BLaER1 treated with 17β-estradiol and CSF1 and Interleukin-3, amounts not matched to agents 10 nM and 100 nM (cell line): ENCODE measurements at regions not wholly inside any gene's neighbourhood (a gene's known extent, or its start where the extent isn't known, plus 50 kb on each side); places are given as distances from the start of the nearest gene placed in this dataset.
A peak's percentile ranks its signal among the peaks of the same experiment; 100 is the strongest.

Experiments used
- H3K27ac ChIP-seq, 11 experiments: shearing (Covaris generic); formaldehyde crosslinking; 2 replicates each; pipeline ENCODE4 v1.8.1; 2022
- H3K27me3 ChIP-seq, 11 experiments: shearing (Covaris generic); formaldehyde crosslinking; 2 replicates each; pipeline ENCODE4 v1.8.1; 2022
- H3K36me3 ChIP-seq, 11 experiments: shearing (Covaris generic); formaldehyde crosslinking; 2 replicates each; pipeline ENCODE4 v1.8.1; 2022
- H3K4me1 ChIP-seq, 10 experiments: shearing (Covaris generic); formaldehyde crosslinking; 2 replicates each; pipeline ENCODE4 v1.8.1; 2022
- H3K4me2 ChIP-seq, 11 experiments: shearing (Covaris generic); formaldehyde crosslinking; 2 replicates each; pipeline ENCODE4 v1.8.1; 2022
- H3K4me3 ChIP-seq, 10 experiments: shearing (Covaris generic); formaldehyde crosslinking; 2 replicates each; pipeline ENCODE4 v1.8.1; 2022
- H3K9ac ChIP-seq, 11 experiments: shearing (Covaris generic); formaldehyde crosslinking; 2 replicates each; pipeline ENCODE4 v1.8.1; 2022
- H3K9me3 ChIP-seq, 11 experiments: shearing (Covaris generic); formaldehyde crosslinking; replicated peaks in 1 of 11; 2 replicates each; pipeline ENCODE4 v1.8.1; 2022
- H4K20me1 ChIP-seq, 11 experiments: shearing (Covaris generic); formaldehyde crosslinking; 2 replicates each; pipeline ENCODE4 v1.8.1; 2022
- Cebpa-rat ChIP-seq, 11 experiments: shearing (Covaris generic); IDR thresholded peaks; 2 replicates each; pipeline ENCODE4 v1.8.1; 2022

- H3K4me2 ChIP-seq: no peak overlapping the region
- peaks cover 0 to 13% (median 11%) of the 10 kb centered on the region in 10 experiments; a peak in 12 of 20 replicates for H3K4me1 ChIP-seq
- no peak overlapping the region for H3K27ac ChIP-seq
- no peaks in the 10 kb centered on the region for H3K36me3 ChIP-seq
- no peaks in the 10 kb centered on the region for H4K20me1 ChIP-seq
- H3K9me3 ChIP-seq: no peaks in the 10 kb centered on the region
- no peak for TF ChIP-seq Cebpa-rat (IDR thresholded peaks at IDR 0.05)
- no peak overlapping the region for H3K4me3 ChIP-seq
- H3K27me3 ChIP-seq: no peaks in the 10 kb centered on the region; a peak in 1 of 22 replicates
- H3K9ac ChIP-seq: no peak overlapping the region
Observed at GRCh38 chr4:24230955-24231354, 341.1 kb upstream of the PPARGC1A start.

GRCh38 chr4:24229978-24230377 lies 340.1 kb upstream of the PPARGC1A start:
- no peak overlapping the region for H3K27ac ChIP-seq
- H3K27me3 ChIP-seq: no peaks in the 10 kb centered on the region; a peak in 1 of 22 replicates
- H4K20me1 ChIP-seq: no peaks in the 10 kb centered on the region
- TF ChIP-seq Cebpa-rat (IDR thresholded peaks at IDR 0.05): no peak
- no peak overlapping the region for H3K4me2 ChIP-seq
- H3K4me1 ChIP-seq: peaks cover 0 to 15% (median 11%) of the 10 kb centered on the region in 10 experiments; a peak in 12 of 20 replicates
- no peaks in the 10 kb centered on the region for H3K9me3 ChIP-seq
- no peak overlapping the region for H3K9ac ChIP-seq
- no peak overlapping the region for H3K4me3 ChIP-seq
- no peaks in the 10 kb centered on the region for H3K36me3 ChIP-seq

GRCh38 chr4:24228692-24229091 lies 338.8 kb upstream of the PPARGC1A start:
- no peak overlapping the region for H3K27ac ChIP-seq
- H3K4me3 ChIP-seq: no peak overlapping the region
- peaks cover 0 to 15% (median 11%) of the 10 kb centered on the region in 10 experiments; a peak in 12 of 20 replicates for H3K4me1 ChIP-seq
- no peak overlapping the region for H3K4me2 ChIP-seq
- no peaks in the 10 kb centered on the region for H3K9me3 ChIP-seq
- no peaks in the 10 kb centered on the region; a peak in 1 of 22 replicates for H3K27me3 ChIP-seq
- TF ChIP-seq Cebpa-rat (IDR thresholded peaks at IDR 0.05): no peak
- H3K36me3 ChIP-seq: no peaks in the 10 kb centered on the region
- H3K9ac ChIP-seq: no peak overlapping the region
- no peaks in the 10 kb centered on the region for H4K20me1 ChIP-seq

- no peak overlapping the region for H3K9ac ChIP-seq
- no peak overlapping the region for H3K4me3 ChIP-seq
- H3K27ac ChIP-seq: no peak overlapping the region
Observed at GRCh38 chr4:24226667-24227066, 336.8 kb upstream of the PPARGC1A start.

GRCh38 chr4:24226023-24226422 lies 336.2 kb upstream of the PPARGC1A start:
- no peak for TF ChIP-seq Cebpa-rat (IDR thresholded peaks at IDR 0.05)
- Histone ChIP-seq H3K9ac (no peak overlapping the region), H3K27ac (no peak overlapping the region), H3K27me3 (no peaks in the 10 kb centered on the region; a peak in 1 of 22 replicates), H3K9me3 (no peaks in the 10 kb centered on the region), H3K4me2 (peak overlapping the region in 6 of 11 experiments; percentile 6 to 53 (median 46); a peak in 9 of 22 replicates), H3K4me1 (peaks cover 0 to 15% (median 11%) of the 10 kb centered on the region in 10 experiments; a peak in 12 of 20 replicates), H3K36me3 (no peaks in the 10 kb centered on the region), H3K4me3 (no peak overlapping the region), H4K20me1 (no peaks in the 10 kb centered on the region)

More at GRCh38 chr4:24226667-24227066, 336.8 kb upstream of the PPARGC1A start:
- Histone ChIP-seq H3K4me1 (peaks cover 0 to 15% (median 11%) of the 10 kb centered on the region in 10 experiments; a peak in 12 of 20 replicates), H3K9me3 (no peaks in the 10 kb centered on the region), H3K4me2 (peak overlapping the region in 10 of 11 experiments; percentile 4 to 53 (median 32); a peak in 12 of 22 replicates), H3K27me3 (no peaks in the 10 kb centered on the region; a peak in 1 of 22 replicates), H4K20me1 (no peaks in the 10 kb centered on the region), H3K36me3 (no peaks in the 10 kb centered on the region)
- TF ChIP-seq Cebpa-rat (IDR thresholded peaks at IDR 0.05): no peak

GRCh38 chr4:24224446-24224845 lies 334.6 kb upstream of the PPARGC1A start:
- Histone ChIP-seq H3K9me3 (no peaks in the 10 kb centered on the region), H3K4me1 (peaks cover 0 to 15% (median 11%) of the 10 kb centered on the region in 10 experiments; a peak in 12 of 20 replicates)
- no peak for TF ChIP-seq Cebpa-rat (IDR thresholded peaks at IDR 0.05)

GRCh38 chr4:24219209-24219608 lies 329.4 kb upstream of the PPARGC1A start:
- H3K4me2 ChIP-seq: no peak overlapping the region
- no peaks in the 10 kb centered on the region for H4K20me1 ChIP-seq

More at GRCh38 chr4:24224446-24224845, 334.6 kb upstream of the PPARGC1A start:
- Histone ChIP-seq H3K4me2 (no peak overlapping the region), H3K27me3 (no peaks in the 10 kb centered on the region; a peak in 1 of 22 replicates), H3K27ac (no peak overlapping the region), H3K4me3 (no peak overlapping the region), H3K9ac (no peak overlapping the region), H3K36me3 (no peaks in the 10 kb centered on the region), H4K20me1 (no peaks in the 10 kb centered on the region)

GRCh38 chr4:24218566-24218965 lies 328.7 kb upstream of the PPARGC1A start:
- H3K27me3 ChIP-seq: no peaks in the 10 kb centered on the region
- H3K9ac ChIP-seq: no peak overlapping the region
- no peak for TF ChIP-seq Cebpa-rat (IDR thresholded peaks at IDR 0.05)
- H4K20me1 ChIP-seq: no peaks in the 10 kb centered on the region
- H3K4me2 ChIP-seq: no peak overlapping the region
- H3K9me3 ChIP-seq: no peaks in the 10 kb centered on the region
- H3K36me3 ChIP-seq: no peaks in the 10 kb centered on the region
- no peak overlapping the region for H3K27ac ChIP-seq
- no peak overlapping the region for H3K4me3 ChIP-seq
- H3K4me1 ChIP-seq: no peaks in the 10 kb centered on the region

More at GRCh38 chr4:24219209-24219608, 329.4 kb upstream of the PPARGC1A start:
- no peaks in the 10 kb centered on the region for H3K9me3 ChIP-seq
- no peak overlapping the region for H3K27ac ChIP-seq
- H3K27me3 ChIP-seq: no peaks in the 10 kb centered on the region
- no peak overlapping the region for H3K4me3 ChIP-seq
- H3K4me1 ChIP-seq: no peaks in the 10 kb centered on the region
- no peaks in the 10 kb centered on the region for H3K36me3 ChIP-seq
- H3K9ac ChIP-seq: no peak overlapping the region
- TF ChIP-seq Cebpa-rat (IDR thresholded peaks at IDR 0.05): no peak

GRCh38 chr4:24214796-24215195 lies 324.9 kb upstream of the PPARGC1A start:
- Histone ChIP-seq H3K36me3 (no peaks in the 10 kb centered on the region), H4K20me1 (no peaks in the 10 kb centered on the region), H3K4me1 (peaks cover 0 to 5% (median 0%) of the 10 kb centered on the region in 10 experiments; a peak in 1 of 20 replicates), H3K9me3 (no peaks in the 10 kb centered on the region), H3K4me3 (no peak overlapping the region), H3K4me2 (no peak overlapping the region), H3K9ac (no peak overlapping the region), H3K27me3 (no peaks in the 10 kb centered on the region), H3K27ac (no peak overlapping the region)
- TF ChIP-seq Cebpa-rat (IDR thresholded peaks at IDR 0.05): no peak

GRCh38 chr4:24213961-24214360 lies 324.1 kb upstream of the PPARGC1A start:
- Histone ChIP-seq H3K9ac (no peak overlapping the region), H3K27me3 (no peaks in the 10 kb centered on the region), H3K4me2 (no peak overlapping the region), H3K36me3 (no peaks in the 10 kb centered on the region), H3K9me3 (no peaks in the 10 kb centered on the region), H3K4me1 (peaks cover 0 to 5% (median 0%) of the 10 kb centered on the region in 10 experiments; a peak in 1 of 20 replicates), H3K27ac (no peak overlapping the region), H4K20me1 (no peaks in the 10 kb centered on the region), H3K4me3 (no peak overlapping the region)
- no peak for TF ChIP-seq Cebpa-rat (IDR thresholded peaks at IDR 0.05)
